GM18511 (cell line): ENCODE measurements at regions not wholly inside any gene's neighbourhood (a gene's known extent, or its start where the extent isn't known, plus 50 kb on each side); places are given as distances from the start of the nearest gene placed in this dataset.
A peak's percentile ranks its signal among the peaks of the same experiment; 100 is the strongest.

Experiments
- ATAC-seq: cut with Tn5 transposase; IDR thresholded peaks from one replicate; pipeline ENCODE4 v1.9.1; 2021; ENCODE audit warnings: mild to moderate bottlenecking, moderate library complexity; ENCODE audit not compliant: unreplicated experiment

DNA sequence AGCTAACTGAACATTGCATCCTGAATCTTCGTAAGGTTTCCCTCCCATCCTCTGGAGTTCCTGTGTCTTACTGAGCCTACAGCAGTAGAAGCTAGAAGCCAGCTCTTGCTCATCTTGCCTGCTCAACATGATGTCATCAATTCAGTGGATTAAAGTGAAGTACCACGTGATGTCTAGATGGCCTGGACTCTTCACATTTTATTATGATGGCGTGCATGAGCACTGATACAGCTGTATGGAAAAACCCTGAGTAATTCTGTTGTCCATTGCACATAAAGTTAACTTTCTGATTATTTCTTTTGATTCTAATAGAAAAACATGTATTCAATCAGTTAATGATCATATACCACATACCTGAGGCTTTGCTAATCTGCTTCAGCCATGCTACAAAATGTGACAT, 2387.7 kb upstream of the TENM3 start:
- ATAC-seq: no peak

DNA sequence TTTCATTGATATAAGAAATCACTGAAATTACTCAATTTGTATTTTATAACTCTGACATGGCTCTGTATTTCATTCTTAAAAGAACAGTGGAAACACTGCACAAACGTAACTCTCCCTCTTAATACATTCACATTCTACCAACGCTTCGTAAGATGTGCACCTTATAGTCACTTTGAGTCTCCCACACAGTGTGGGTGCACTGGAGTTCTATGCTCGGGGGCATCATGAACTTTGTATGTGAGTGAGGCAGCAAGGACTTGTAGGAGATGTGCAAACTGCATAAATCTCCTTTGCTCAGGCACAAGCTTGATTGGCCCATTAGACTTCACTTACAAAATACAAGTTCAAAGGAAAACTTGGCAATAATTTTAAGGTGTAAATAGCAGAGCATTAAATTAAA, 2385.0 kb upstream of the TENM3 start:
- ATAC-seq: no peak

DNA sequence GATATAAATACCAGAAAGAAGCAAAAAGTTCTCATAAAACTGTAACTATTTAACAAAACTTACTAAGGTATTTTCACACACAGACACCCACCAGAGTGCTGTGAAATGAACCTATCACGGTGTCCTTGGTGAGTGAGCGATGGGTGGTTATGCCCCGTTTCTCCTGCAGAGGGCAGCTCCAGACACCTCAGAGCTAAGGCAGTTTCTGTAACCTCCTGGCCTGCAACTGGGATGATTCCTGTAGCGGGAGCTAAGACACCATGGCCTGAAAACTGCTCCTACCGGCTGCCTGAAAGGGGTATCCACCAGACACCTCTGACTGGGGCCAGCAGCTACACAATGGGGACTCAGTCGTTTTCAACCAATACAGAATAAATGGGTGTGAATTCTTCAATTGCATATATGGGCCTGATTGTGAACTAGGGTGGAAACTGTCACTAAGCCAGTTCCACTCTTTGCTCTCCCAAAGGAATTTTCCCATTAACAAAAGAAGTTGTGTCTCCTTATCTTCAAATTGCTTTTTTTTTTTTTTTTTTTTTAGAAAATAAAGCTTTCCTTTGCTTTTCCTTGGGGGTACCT, 2375.8 kb upstream of the TENM3 start:
- peak; percentile 88 for ATAC-seq

DNA sequence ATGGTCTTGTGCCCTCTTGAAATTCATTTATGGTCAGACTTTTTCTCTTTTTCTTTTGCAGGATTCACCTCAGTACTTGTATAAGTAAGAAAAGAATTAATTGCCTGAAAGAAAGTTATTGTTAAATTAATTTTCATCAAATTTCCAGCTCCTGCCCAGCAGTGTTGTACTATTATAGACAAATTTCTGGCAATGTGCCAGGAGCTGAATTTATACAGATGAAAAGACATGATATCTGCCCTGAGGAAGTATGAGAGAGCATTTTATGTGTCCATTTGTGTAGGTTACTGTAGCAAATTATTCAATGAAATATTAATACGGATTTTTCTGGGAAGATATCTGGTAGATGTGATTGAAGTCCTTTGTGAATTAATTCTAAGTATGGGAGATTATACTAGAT, 2371.5 kb upstream of the TENM3 start:
- no peak for ATAC-seq

DNA sequence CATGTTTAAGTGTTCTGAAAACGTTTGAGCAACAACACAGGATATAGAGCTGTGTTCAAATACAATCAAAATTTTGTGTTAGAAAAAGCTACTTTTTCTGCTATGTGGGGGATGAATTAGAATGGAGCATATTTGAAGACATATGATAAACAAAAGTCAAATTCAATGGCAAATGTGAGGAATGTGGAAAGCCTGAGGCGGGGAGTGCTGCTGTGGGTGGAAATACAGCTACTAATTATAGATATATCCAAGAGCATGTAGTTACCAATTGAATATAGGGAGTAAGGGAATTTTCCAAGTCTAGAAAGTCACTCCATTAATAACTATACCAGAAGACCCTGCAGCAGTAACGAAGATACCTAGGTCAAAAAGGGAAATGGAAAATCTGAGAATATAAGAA, 2370.4 kb upstream of the TENM3 start:
- ATAC-seq: no peak

DNA sequence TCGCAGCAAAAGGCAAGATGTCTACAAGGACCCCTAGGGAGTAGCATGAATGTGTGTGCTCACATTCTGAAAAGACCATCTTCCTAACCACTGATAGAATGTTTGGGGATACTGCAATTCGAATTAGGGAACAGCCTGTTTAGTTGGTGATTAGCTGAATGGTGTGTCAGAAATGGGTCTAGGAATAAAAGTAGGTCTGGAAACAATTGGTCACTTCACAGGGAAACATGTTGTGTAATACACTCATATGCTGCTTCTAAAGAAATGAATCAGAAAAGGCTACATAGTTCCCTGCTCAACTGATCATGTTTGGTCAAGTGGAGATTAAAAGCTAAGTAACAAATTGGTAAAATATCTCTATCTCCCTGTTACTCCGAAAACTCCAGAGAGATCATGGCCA, 2362.4 kb upstream of the TENM3 start:
- no peak for ATAC-seq

DNA sequence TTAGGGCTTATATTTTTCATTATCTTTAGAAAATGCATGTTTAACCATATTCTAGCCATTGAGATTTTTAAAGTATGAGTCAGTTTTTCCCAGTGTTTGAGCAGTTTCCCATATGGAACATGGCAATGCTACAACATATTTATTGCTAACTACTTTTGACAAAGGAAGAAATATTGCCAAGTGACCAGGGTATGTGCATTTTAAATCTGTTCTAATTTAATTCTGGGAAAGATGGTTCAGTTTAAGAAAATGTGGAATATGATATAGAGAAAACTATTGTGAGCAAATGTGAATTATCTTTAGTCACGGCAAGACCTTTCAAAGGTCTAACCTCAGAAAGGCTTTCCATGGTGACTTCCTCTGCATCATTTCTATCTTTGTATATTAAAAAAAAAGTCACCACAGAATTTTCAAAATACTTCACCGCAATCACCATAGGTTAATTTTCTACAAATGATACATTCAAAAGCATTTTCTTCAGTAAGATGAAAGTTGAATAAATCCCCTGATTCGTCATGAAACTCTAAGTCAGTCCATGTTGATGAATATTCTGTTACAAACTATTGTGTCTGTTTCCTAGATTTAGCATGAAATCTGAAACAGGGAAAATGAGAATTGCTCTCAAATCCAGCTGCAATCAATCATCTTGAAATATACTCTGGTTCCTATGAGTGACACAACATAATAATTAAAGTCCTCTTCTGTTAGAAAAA, 2349.0 kb upstream of the TENM3 start:
- no peak for ATAC-seq

DNA sequence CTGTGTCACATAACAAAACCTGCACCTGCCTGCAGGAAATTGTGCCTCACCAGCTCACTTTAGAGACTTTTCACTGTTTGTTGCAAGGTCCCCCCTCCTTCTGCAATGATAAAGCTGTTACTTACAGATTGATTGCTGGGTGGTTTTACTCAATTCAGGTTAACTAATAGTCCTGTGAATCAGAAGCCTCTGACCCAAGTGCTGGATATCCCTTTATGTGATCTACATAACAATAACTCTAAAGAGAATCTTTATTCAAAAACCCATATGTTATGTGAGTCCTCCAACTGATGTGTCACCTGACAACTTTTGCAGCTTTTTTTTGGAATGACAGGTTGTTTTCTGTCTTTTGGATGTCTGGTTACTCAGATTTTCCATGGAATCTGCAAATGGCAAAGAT, 2323.6 kb upstream of the TENM3 start:
- ATAC-seq: no peak

DNA sequence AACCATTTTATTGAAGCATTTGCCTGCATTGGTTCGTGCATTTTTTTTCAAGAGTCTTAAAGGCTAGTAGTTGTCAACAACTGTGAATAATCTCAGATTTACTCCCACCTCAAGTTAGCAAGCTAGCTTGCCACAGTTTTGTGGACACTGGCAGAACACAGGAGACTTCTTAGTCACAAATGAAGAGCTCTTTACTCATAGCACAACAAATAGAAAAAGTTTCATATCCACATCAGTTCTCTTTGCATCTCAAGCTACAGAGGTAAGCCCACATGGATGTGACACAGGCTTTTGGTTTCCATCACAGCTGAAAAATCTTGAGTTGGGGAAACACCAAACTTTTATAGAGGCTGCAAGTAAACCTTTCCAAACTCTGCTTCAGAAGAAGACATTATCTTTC, 2315.7 kb upstream of the TENM3 start:
- no peak for ATAC-seq

DNA sequence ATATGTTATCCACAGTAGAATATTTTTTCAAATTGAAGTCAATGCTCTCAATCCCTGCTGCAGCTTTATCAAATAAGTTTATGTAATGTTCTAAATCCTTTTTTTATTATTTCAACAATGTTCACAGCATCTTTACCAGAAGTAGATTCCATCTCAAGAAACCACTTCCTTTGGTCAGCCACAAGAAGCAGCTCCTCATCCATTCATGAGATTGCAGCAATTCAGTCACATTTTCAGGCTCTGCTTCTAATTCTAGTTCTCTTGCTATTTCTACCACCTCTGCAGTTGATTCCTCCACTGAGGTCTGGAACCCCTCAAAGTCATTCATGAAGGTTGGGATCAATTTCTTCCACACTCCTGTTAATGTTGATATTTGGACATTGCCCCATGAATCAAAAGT, 2301.3 kb upstream of the TENM3 start:
- ATAC-seq: no peak

DNA sequence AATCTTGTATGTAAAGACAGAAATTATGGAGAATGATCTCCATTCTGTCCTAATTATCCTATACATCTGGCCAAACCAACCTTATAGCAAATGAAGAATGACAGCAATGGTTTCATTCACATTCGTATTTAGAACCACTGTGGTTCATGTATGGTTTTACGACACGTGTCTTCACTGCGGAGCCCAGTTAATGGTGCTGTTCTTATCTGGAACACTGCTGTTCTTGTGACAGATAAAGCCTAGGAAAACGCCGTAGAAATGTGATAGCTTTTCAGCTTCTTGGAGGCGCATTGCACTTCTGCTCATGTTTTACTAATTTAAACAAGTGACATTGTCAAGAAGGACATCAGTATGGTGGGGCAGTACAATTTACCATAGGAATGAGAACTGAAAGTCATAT, 2266.4 kb upstream of the TENM3 start:
- no peak for ATAC-seq

DNA sequence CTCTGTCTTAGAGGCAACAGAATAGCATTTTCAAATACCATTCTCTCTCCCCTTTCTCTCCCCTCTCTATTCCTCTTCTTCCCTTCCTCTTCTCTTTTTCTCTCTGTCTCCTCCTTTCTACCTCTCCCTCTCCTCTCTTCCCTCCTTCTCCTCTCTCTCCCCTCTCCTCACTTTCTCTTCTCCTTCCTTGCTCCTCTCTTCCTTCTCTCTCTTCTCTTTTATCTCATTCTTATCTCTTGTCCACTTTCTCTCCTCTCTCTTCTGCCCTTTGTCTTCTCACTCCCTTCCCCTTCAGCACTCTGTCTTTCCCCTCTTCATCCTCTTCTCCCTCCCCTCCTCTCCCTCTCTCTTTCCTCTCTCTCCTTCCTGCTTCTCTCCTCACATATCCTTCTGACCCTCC, 2265.8 kb upstream of the TENM3 start:
- ATAC-seq: no peak

DNA sequence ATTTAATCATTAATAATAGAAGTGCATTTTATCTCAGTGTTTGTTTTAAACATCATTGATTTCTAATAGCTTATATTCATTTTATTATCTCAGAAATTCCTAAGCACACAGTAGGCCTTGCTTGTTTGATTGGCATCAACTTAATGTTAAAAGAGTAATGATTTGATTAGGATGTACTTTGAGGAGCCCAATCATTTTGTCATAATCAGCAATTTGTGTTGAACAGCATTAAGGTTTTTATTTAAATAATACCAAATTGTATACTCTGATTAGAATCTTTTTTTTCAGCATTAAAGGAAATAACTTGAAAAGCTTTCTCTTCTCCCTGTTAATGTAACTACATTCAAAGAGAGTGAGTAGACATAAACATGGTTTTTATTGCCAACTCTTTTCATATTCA, 2262.0 kb upstream of the TENM3 start:
- no peak for ATAC-seq

DNA sequence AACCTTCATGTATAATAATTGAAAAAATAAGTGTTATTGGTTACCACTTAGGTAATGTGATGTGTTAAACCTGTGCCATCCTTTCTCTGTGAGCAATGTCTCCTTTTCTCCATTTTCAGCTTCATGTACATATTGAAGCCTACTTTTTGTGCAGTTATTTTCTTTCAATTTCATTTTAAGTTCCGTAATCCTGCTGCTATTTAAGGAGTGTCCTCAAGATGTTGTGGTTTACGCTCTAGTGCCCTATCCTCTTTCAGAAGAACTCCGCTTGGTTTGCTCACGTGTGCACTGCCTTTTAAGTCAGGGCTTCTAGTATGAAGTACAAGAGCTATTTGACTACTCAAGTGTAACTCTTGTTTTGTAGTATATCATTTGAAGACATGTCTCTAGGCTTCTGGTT, 2253.2 kb upstream of the TENM3 start:
- peak; percentile 99 for ATAC-seq

DNA sequence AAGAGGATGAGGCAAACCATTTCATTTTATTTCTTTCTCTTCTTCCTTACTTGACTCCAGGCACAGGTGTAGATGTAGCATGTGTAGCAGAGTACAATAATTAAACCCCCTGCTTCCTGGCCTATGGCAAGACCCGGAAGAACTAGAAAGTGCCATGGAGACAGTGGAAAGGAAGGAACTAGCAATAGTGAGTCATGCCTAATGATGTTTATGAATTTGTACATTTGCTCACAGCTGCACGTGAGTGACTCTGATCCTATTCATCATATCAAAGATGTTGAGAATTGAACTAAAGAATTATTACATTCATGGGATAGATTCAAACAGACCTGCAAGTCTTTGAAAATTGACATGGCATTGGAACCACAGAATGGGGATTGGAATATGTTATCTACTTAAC, 2233.9 kb upstream of the TENM3 start:
- ATAC-seq: no peak

DNA sequence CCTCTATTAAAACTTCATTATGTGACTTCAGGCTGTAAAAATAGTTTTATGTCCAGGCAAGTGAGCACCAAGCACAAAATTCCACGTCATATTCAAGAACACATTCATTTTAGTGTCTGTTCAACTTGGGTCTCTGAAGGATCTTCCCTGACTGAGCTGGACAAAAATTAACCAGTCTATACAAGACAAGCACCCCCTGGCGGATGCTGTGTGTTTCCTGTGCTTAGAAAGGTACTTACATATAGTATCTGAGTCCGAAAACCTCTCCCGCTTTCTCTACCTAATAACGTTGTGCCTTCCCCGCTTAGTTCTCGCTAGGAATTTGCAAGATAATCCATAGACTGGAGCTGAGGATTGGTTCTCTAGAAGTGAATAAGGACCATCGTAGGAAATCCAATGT, 2214.5 kb upstream of the TENM3 start:
- peak; percentile 66 for ATAC-seq

DNA sequence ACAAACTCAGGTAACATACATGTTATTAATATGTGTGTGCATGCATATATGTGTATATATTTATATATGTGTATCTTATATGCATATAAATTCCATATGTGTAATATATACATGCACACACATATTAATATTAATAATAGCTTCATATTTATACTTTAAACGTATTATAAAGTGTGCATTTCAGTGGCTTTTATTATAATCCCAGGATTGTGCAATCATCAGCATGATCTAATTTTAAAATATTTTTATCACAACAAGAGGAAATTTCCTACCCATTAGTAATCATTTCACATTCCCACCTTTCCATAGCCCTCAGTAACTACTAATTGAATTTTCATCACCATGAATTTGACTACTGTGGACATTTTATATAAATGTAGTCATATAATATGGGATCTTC, 2211.9 kb upstream of the TENM3 start:
- ATAC-seq: no peak

DNA sequence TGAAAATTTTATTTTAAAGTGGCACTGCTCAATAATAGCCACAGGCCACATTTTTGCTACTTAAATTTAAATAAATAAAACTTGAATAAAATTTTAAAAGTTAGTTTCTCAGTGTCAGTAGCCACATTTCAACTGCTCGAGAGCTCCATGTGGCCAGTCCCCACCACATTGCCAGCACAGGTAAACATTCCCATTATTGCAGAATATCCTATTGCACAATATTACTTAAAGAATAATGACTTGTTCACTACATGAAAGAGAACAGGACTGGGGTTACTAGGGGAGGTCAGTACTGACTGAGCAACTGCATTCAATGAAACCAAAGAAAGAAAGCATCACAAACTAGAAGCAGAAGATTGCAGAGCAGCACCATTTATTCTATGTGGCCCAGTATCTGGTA, 2201.6 kb upstream of the TENM3 start:
- no peak for ATAC-seq

DNA sequence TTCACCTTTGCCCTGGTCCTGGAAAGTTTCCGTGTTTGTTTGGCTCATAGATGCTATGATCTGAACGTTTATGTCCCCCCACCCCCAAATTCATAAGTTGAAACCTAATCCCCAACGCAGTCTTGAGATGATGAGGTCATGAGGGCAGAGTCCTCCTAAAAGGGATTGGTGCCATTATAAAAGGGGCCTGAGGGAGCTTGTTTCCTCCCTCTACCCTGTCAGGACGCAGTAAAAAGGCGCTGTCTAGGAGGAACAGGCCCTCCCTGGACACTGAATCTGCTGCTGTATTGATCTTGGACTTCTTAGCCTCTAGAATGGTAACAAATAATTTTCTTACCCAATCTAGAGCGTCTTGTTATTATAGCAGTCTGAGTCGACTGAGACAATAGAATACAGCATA, 2190.6 kb upstream of the TENM3 start:
- ATAC-seq: no peak

DNA sequence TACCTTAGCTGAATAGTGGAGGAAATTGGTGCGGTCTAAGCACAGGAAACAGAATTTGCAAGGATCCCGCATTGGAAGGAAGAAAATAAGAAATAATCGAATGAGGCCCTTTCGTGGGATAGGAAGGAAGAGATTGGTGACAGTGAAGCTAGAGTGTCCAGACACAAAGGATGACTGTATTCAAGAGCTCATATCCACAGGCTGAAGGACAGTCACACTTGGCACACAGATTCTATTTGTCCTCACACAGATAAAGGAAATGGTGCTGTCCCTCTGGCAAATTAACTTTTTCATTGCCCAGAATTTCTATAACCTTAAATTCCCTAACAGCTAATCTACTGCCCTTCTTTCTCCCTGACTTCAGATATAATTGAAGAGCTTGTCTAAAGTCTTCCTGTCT, 2188.9 kb upstream of the TENM3 start:
- no peak for ATAC-seq

DNA sequence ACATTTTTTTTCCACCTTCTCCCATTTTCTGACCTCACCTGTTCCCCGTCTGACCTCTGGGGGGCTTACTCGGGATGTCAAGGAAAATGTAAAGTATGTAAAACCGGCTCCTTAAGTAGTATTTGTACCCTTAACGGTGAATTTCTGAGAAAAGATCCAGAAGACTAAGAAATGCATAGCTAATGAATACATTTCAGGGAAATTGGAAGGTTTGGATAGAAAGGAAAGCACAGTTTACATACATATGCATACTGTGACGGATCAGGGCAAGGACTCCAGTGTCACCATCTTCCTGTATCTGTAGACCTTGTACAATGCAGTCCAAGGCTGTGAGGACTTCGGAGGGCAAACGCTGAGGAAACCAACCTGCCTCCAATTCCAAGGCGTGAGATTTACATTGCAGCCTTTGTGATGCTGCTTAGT, 2185.9 kb upstream of the TENM3 start:
- ATAC-seq: no peak

DNA sequence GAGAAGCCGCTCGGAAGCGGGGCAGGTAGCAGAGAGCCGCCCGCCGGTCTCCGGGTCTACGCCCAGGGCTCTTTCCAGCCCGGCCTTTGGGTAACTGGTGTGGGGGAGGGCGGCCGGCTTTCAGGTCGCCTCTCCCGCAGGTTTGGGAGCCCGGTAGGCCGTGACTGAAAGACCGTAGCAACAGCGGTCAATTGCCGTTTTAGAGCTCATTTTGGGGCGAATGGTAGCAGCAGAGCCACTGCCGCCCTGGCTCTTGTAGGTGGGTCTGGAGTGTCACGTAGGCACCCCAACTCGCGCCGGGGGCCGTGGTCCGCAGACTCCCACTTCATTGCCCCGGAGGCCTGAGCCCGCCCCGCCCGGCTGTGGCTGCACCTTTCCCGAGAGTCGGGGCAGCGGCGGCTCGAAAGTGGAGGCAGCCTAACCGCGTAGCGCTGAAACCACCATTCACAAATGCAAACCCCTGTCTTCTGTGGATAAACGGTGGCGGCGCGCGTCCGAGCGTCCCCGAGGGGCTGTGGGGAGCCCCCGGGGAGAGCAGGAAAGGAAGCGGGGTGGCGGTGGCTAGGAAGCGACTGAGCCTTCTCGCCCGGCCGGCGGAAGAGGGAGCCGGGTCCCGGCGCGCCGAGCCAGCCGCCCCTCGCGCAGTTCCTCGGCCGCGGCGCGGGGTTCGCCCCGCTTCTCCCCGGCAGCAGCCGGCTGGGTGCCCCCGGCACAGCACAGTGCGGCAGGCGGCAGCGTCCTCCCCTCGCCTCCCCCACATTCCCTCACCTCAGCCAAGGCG, 2185.1 kb upstream of the TENM3 start:
- ATAC-seq: peak; percentile 58
